RWPE1 (cell line): ENCODE measurements at regions not wholly inside any gene's neighbourhood (a gene's known extent, or its start where the extent isn't known, plus 50 kb on each side); places are given as distances from the start of the nearest gene placed in this dataset.

ENCODE experiments used
- CTCF ChIA-PET: fragments of 350-600 bp; sonication (Branson Sonifier 250); formaldehyde crosslinking; extraction: SDS; loops from one replicate; lab custom pipeline; 2021; lab: Yijun Ruan, JAX
- POLR2A ChIA-PET: fragments of 400-600 bp; formaldehyde crosslinking; extraction: SDS; loops from one replicate; lab custom pipeline; 2020; ENCODE audit warnings: antibody characterized with exemption; ENCODE audit not compliant: low non-redundant PET; lab: Yijun Ruan, JAX
- DNase-seq: peaks from one replicate; pipeline ENCODE4 v3.0.0; 2012; ENCODE audit warnings: low spot score
- H3K27ac ChIP-seq: fragments of 450-650 bp; 2 replicates; pipeline ENCODE4 v1.5.1; 2017
- TF ChIP-seq, protein P1 (sequence below): fragments of 450-650 bp; conservative IDR thresholded peaks from 2 replicates; pipeline ENCODE4 v1.5.1; 2017; ENCODE audit warnings: low read depth, mild to moderate bottlenecking

DNA sequence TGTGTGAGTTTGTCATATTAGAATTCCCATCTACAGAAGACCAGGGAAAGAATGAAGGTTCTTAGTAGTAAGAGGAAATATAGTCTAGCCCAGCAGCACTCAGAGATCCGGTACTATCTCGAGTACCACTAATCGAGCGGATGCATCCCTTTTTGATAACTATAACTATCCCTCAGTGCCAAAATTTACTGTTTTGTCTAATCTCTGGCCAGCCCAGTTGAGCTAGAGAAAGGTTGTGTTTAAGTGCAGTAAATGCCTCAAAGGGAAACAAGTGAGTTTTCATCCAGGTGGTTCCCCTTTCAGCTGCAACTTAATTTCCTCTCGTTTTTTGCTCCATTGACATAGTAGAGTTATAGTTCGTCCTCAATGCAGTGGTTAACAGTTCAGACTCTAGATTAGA, 146.7 kb downstream of the GPBP1 start:
- DNase-seq, result no peak
- ChIA-PET CTCF (no interaction called here), POLR2A (no interaction called here)
- TF ChIP-seq, protein P1, sequence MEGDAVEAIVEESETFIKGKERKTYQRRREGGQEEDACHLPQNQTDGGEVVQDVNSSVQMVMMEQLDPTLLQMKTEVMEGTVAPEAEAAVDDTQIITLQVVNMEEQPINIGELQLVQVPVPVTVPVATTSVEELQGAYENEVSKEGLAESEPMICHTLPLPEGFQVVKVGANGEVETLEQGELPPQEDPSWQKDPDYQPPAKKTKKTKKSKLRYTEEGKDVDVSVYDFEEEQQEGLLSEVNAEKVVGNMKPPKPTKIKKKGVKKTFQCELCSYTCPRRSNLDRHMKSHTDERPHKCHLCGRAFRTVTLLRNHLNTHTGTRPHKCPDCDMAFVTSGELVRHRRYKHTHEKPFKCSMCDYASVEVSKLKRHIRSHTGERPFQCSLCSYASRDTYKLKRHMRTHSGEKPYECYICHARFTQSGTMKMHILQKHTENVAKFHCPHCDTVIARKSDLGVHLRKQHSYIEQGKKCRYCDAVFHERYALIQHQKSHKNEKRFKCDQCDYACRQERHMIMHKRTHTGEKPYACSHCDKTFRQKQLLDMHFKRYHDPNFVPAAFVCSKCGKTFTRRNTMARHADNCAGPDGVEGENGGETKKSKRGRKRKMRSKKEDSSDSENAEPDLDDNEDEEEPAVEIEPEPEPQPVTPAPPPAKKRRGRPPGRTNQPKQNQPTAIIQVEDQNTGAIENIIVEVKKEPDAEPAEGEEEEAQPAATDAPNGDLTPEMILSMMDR, result no peak
- H3K27ac ChIP-seq, result no peak overlapping the region

GRCh38 chr5:57319628-57320027, 145.8 kb downstream of the GPBP1 start:
- POLR2A ChIA-PET, result no interaction called here
- TF ChIP-seq, protein P1, result no peak
- no peak for DNase-seq
- CTCF ChIA-PET, result no interaction called here
- H3K27ac ChIP-seq, result no peak overlapping the region

DNA sequence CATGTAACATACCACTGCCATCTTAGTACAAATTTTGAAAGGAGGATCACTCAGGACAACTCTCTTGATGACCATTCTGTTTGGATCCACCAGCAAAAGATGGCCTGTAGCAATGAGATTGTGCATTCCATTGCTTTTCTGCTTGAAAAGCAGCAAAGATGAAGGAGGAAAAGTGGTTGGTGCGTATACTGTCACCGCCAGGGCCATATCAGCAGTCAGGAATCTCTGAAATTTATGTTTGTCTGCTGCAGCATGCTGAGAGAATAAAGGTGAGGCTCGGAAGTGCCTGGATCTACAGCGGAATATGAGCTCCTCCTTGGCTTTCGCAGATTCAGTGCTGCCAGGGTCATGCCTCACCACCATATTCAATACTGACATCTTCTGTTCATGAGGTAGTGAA, 144.4 kb downstream of the GPBP1 start:
- ChIA-PET CTCF (interaction anchor here (0.6 kb wide), 1 partner anchor 11 kb away, joined by 4 read pairs; no protein-coding TSS in a partner anchor), POLR2A (interaction anchor here (0.6 kb wide), 1 partner anchor 500 kb away, joined by 3 read pairs; no protein-coding TSS in a partner anchor)
- DNase-seq, result no peak
- H3K27ac ChIP-seq, result no peak overlapping the region
- TF ChIP-seq, protein P1, result no peak

DNA sequence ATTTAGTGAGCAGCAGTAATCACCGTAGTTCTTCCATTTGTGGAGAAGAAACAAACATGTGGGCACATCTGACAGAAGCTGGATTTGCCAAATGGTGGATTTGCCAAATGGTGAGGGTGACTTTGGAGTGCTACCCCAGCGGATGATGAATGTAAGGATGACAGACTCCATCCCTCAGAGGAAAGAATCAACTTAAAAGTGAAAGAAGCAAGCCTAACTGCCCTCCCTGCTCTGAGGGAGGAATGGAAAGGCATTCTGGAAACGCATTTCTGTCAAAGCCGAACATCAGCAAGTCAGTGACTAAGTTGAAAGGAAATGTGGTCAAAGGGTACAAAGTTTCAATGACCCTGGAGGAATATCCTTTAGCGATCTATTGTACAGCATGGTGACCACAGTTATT, 143.5 kb downstream of the GPBP1 start:
- CTCF ChIA-PET, result interaction anchor here (0.6 to 0.7 kb wide), 2 partner anchors 13 to 1833 kb away, joined by 3 to 5 read pairs; no protein-coding TSS in a partner anchor
- TF ChIP-seq, protein P1, result no peak

GRCh38 chr5:57316798-57317327, 143.0 kb downstream of the GPBP1 start:
- CTCF ChIA-PET, result interaction anchor here (0.6 kb wide), 1 partner anchor 182 kb away, joined by 3 read pairs; no protein-coding TSS in a partner anchor
- no peak for DNase-seq
- no peak overlapping the region for H3K27ac ChIP-seq
- TF ChIP-seq, protein P1, result no peak
- POLR2A ChIA-PET, result no interaction called here

More for the DNA sequence above, 143.5 kb downstream of the GPBP1 start:
- H3K27ac ChIP-seq, result no peak overlapping the region
- POLR2A ChIA-PET, result no interaction called here
- no peak for DNase-seq

- TF ChIP-seq, protein P1, result no peak
- POLR2A ChIA-PET, result no interaction called here
- CTCF ChIA-PET, result no interaction called here
- no peak overlapping the region for H3K27ac ChIP-seq
- no peak for DNase-seq
These were observed 142.1 kb downstream of the GPBP1 start for GRCh38 chr5:57315941-57316340.
